Activated CD4-positive, CD25-positive, alpha-beta regulatory T cell treated with anti-CD3 and anti-CD28 coated beads, Interleukin-2, amount 50 U/mL, for 72 hours (primary cell): ENCODE measurements at regions not wholly inside any gene's neighbourhood (a gene's known extent, or its start where the extent isn't known, plus 50 kb on each side); places are given as distances from the start of the nearest gene placed in this dataset.

Experiments
- DNase-seq: peaks from one replicate; pipeline ENCODE4 v3.0.0; 2021

GRCh38 chr12:60148831-60149230 is 553.0 kb downstream of the SLC16A7 start:
- DNase-seq = no peak

GRCh38 chr12:60152756-60153155 is 556.9 kb downstream of the SLC16A7 start:
- no peak for DNase-seq

GRCh38 chr12:60159761-60160160 is 563.9 kb downstream of the SLC16A7 start:
- DNase-seq = no peak

- no peak for DNase-seq
These were observed 567.3 kb downstream of the SLC16A7 start for GRCh38 chr12:60162988-60163720.

DNA sequence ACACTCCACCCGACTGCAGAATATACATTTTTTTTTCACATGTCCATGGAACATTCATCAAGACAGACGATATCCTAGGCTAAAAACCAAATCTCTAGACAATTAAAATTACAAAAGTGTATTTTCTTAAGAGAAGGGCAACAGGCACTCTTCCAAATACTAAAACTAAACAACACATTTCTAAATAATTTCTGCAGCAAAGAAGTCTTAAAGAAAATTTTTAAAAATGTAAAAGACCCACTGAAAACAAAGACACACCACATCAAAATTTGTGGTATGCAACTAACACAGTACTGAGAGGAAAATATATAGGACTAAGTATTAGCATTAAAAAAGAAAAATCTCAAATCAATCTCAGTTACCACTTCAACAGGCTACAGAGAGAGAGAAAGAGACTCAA is 570.0 kb downstream of the SLC16A7 start:
- DNase-seq = no peak

DNA sequence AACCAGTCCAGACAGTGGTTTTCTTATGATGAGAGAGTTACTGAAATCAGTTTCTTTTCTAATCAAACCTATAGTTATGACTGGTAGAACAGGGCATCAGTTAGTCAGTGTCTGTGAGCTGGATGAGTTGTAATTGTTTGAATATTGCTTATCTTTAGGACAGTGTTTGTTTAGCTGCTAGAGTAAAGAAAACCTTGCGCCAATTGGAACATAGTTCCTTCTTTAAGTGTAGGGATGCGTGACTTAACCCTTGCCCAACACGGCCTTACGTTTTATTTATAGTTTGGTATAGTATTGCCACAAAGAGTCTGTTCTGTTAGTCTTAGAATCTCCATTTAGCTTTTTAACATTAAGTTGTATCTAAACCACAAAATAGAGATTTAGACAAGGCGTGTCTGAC is 572.6 kb downstream of the SLC16A7 start:
- no peak for DNase-seq

DNA sequence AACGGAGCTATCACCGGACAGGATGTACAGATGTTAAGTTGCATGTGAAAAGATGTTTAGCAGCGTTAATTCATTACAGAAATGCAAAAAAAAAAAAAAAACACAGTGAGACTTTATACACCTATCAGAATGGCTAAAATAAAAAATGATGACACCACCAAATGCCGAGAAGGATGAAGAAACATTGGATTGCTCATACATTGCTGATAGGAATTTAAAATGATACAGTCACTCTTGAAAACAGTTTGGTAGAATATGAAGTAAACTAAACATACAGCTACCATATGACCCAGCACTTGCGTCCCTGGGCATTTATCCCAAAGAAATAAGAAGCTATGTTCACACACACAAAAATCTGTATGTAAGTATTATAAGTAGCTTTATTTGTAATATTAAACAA is 574.1 kb downstream of the SLC16A7 start:
- DNase-seq = no peak

DNA sequence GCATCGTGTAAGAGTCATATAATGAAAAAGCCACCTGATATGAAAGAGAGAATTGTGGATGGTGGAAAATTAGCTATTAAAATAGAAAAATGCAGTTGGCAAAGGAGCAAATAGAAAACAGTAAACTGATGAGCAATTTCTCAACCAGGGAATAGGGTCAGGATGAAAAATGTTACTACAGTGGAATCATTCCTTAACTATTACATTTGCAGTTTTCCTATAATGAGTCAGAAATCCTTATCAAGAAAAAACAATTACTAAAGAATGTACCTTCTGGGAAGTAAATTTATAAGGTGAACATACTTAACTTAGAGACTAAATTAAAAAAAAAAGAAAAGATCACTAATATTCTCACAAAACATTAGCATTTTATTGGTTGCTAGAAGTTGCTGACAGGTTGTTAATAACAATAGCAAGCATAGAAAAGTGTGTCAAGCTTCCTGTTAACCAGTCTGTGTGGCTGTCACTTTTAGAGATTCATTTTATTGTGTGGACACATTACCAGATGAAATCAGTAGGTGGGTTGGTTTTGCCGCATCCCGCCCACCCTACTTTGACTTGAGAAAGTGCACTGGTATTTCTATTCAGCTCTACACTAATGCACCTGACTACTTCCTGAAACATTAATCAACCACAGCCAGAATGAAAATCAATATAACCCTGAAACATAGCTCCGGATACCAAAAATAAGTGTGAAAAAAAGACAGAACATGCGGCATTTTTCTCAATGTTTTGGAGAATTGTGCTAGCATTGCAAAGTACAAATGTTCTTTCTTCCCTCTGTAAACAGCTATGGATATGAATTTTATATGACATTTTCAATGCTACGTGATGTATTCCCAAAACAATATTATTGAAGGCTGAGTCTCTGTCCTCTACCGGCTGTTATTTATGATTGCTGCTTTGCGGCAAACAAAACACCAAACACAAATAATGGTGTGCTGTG is 576.7 kb downstream of the SLC16A7 start:
- no peak for DNase-seq

GRCh38 chr12:60173224-60174170 is 577.7 kb downstream of the SLC16A7 start:
- DNase-seq = no peak

DNA sequence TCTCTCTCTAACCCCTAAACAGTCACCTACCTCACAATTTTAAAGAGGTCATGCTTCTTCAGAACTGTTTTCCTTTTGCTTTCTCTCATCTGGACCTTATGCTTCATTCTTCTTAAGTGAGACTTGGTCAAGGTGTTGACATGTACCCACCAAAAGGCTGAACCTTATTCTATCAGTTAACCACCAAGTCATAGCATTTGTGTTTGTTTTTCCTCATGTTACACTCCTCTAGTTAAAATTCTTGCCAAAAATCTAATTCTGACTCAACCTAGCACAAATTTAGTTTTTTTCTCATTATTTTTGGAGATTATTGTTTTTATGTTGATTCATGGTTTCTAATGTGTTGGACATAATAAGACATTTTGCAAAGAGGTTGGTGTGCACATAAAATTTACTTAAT is 578.6 kb downstream of the SLC16A7 start:
- DNase-seq = no peak

GRCh38 chr12:60174941-60175340 is 579.1 kb downstream of the SLC16A7 start:
- DNase-seq = no peak

DNA sequence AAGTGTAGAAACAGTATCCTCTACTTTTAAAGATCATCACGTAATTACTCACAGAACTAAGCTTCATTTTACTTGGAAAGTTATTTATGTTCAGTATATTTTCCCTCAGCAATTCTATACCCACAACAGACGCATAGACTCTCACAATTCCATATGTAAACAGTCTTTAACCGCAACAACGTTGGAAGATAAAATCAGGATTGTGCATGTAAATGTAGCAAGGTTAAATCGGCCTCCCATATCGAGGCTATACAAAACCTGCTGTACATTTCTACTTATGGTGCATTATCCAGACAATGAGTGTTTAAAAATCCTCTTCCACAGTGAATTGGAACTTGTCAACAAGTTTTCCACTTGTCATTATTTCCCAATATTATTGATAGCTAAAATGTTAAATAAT is 581.1 kb downstream of the SLC16A7 start:
- no peak for DNase-seq

DNA sequence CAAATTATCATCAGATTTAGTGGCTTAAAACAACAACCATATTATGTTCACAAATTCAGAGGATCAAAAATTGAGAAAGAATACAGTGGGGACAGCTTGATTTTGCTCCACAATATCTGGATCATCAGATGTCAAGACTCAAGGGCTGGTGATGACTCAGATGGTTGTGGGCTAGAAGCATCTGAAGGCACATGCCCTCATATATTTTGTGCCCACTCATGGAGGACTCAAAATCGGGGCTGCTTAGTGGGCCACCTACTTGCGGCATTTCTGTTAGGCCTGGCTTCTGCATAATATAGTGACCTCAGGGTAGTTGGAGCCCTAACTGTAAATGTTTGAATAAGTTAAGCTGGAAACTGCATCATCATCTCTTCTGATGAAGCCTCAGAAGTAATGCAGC is 584.5 kb downstream of the SLC16A7 start:
- DNase-seq = no peak

- no peak for DNase-seq
These were observed 586.5 kb downstream of the SLC16A7 start for GRCh38 chr12:60182354-60182753.

GRCh38 chr12:60184096-60184495 is 588.3 kb downstream of the SLC16A7 start:
- DNase-seq = no peak

DNA sequence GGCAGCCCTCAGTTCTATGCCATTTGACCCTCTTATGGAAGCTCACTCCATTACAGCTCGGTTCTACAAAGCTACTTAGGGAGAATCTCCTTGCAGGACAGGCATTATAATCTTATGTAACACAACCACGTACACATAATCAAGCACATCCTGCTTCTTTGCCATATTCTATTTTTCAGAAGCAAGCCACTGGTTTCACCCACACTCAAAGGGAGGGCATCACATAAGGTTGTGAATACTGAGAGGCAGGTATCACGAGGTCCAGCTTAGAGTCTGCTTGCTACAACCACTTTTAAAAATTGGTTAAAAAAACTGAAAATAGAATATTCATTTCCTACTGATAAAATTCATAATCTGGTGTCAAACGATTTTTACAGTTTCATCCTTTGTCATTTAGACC is 589.2 kb downstream of the SLC16A7 start:
- no peak for DNase-seq

DNA sequence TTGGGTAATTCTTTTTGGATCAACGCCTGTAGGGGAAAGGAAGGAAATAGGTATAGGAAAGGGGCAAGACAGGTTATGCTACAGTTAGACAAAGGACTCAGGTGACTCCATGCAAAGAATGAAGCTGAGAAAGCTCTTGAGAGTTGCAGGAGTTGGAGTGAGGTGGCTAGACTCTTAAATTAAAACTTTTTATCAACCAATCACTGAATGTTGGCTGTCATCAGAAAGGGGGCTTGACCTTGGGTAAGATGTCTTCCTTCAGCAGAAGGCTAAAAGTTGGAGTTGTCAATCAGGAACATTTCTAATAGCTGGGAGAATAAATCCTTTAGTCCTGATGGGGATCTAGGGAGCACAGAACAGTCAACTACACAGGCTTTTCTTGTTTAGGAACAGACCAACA is 595.4 kb downstream of the SLC16A7 start:
- no peak for DNase-seq

GRCh38 chr12:60191676-60192359 is 596.0 kb downstream of the SLC16A7 start:
- DNase-seq = no peak

GRCh38 chr12:60194678-60195077 is 598.8 kb downstream of the SLC16A7 start:
- DNase-seq = no peak

GRCh38 chr12:60195483-60195882 is 599.7 kb downstream of the SLC16A7 start:
- DNase-seq = no peak

DNA sequence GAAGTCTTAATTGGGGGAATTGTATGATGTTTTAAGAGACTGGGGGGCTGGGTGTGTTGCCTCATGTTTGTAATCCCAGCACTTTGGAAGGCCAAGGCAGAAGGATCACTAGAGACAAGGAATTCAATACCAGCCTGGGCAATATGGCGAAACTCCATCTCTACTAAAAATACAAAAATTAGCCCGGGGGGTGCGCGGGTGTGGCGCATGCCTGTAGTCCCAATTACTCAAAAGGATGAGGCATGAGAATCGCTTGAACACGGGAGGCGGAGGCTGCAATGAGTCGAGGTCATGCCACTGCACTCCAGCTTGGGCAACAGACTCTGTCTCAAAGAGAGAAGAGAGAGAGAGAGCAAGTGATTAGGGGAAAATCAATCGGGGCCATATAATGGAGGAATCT is 600.5 kb downstream of the SLC16A7 start:
- no peak for DNase-seq

DNA sequence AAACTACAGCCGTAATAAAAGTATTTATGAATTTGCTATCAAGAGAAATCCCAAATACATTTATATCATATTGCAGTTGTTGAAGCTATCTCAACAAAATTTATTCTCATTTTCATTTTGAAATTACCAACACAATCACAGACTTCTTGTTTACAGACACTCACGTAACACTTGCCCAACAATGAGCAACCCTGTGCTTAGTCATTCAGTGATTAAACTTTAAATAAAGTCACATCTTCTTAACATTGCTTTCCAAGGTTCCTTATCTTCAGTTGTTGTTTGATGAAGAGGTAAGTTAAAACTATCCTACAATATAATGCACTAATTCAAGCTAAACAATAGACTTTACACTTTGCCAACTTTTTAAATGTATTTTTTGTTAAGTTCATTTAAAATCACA is 601.8 kb downstream of the SLC16A7 start:
- DNase-seq = no peak
